ENCODE measurements at regions not wholly inside any gene's neighbourhood (a gene's known extent, or its start where the extent isn't known, plus 50 kb on each side); places are given as distances from the start of the nearest gene placed in this dataset.

GRCh38 chr13:31540281-31540680 lies 199.0 kb upstream of the RXFP2 start:
- TF ChIP-seq CTCF (IDR thresholded peaks at IDR 0.05) (no peak), POLR2A (IDR thresholded peaks at IDR 0.05) (no peak)
